Lower leg skin (tissue), 4 donors: ENCODE measurements at regions not wholly inside any gene's neighbourhood (a gene's known extent, or its start where the extent isn't known, plus 50 kb on each side); places are given as distances from the start of the nearest gene placed in this dataset.

ENCODE experiments used
- DNase-seq, 2 donors: peaks; one replicate each; pipeline ENCODE4 v3.0.0-alpha.2; 2019; ENCODE audit warnings: low spot score in 2 of 2
- H3K4me3 ChIP-seq: fragments of 200-600 bp; sonication (generic); 2 replicates; pipeline ENCODE4 v1.5.1; 2017; ENCODE audit warnings: mild to moderate bottlenecking, low read depth; ENCODE audit not compliant: poor library complexity, severe bottlenecking
- CTCF ChIP-seq, 3 donors: fragments of 450-650 bp; IDR thresholded peaks; one replicate each; pipeline ENCODE4 v1.5.1; 2016; ENCODE audit warnings: antibody characterized with exemption in 3 of 3, mild to moderate bottlenecking in 3 of 3, moderate library complexity in 2 of 3
- POLR2A ChIP-seq, 2 donors: fragments of 450-650 bp; IDR thresholded peaks; one replicate each; pipeline ENCODE4 v1.6.1; 2016 to 2017; ENCODE audit warnings: antibody characterized with exemption in 2 of 2, mild to moderate bottlenecking in 1 of 2, moderate library complexity in 1 of 2
- WGBS, 2 donors: methylation state at CpG; one replicate each; pipeline ENCODE4 v1.1.5; 2018; 5-methylcytosine and 5-hydroxymethylcytosine counted together
- intact Hi-C: fragments of 100-400 bp; cut with DNase I; formaldehyde crosslinking; loops from one replicate; pipeline ENCODE4 v1.15.0; 2023; ENCODE audit warnings: low total_unique reads

- H3K4me3 ChIP-seq, result no peak overlapping the region
- 52 to 57% methylated on average over 1 of the region's 1 CpG for whole genome bisulfite sequencing, 2 donors
- DNase-seq, result no peak
- intact Hi-C loops, result no loop called here
- TF ChIP-seq POLR2A (IDR thresholded peaks at IDR 0.05) (no peak), CTCF (IDR thresholded peaks at IDR 0.05) (no peak)
These were observed 820.8 kb upstream of the MIR17HG start for GRCh38 chr13:90526711-90527110.

- DNase-seq, result no peak
- intact Hi-C loops, result no loop called here
- no peak for TF ChIP-seq POLR2A (IDR thresholded peaks at IDR 0.05)
- no peak for TF ChIP-seq CTCF (IDR thresholded peaks at IDR 0.05)
- H3K4me3 ChIP-seq, result no peak overlapping the region
- WGBS, 2 donors, result 72 to 76% methylated on average over 2 of the region's 2 CpGs
These were observed 815.7 kb upstream of the MIR17HG start for GRCh38 chr13:90531744-90532143.

- WGBS, 2 donors, result 79 to 83% methylated on average over 2 of the region's 2 CpGs
- DNase-seq, result no peak
- TF ChIP-seq CTCF (IDR thresholded peaks at IDR 0.05), result no peak
- TF ChIP-seq POLR2A (IDR thresholded peaks at IDR 0.05), result no peak
- H3K4me3 ChIP-seq, result no peak overlapping the region
- intact Hi-C loops, result no loop called here
These were observed 814.5 kb upstream of the MIR17HG start for GRCh38 chr13:90532861-90533492.

- WGBS, 2 donors, result 77 to 79% methylated on average over 2 of the region's 2 CpGs
- no peak overlapping the region for H3K4me3 ChIP-seq
- no peak for TF ChIP-seq POLR2A (IDR thresholded peaks at IDR 0.05)
- TF ChIP-seq CTCF (IDR thresholded peaks at IDR 0.05), result no peak
- intact Hi-C loops, result no loop called here
- no peak for DNase-seq
These were observed 813.6 kb upstream of the MIR17HG start for GRCh38 chr13:90533866-90534265.

GRCh38 chr13:90534617-90535370 is 812.7 kb upstream of the MIR17HG start:
- no peak overlapping the region for H3K4me3 ChIP-seq
- 46 to 52% methylated on average over 7 of the region's 7 CpGs for WGBS, 2 donors
- no peak for DNase-seq
- TF ChIP-seq CTCF (IDR thresholded peaks at IDR 0.05) (no peak), POLR2A (IDR thresholded peaks at IDR 0.05) (no peak)
- intact Hi-C loops, result no loop called here
